Sigmoid colon (tissue), 4 donors: ENCODE measurements at regions not wholly inside any gene's neighbourhood (a gene's known extent, or its start where the extent isn't known, plus 50 kb on each side); places are given as distances from the start of the nearest gene placed in this dataset.

Experiments used
- CTCF ChIP-seq, 4 experiments: fragments of 450-650 bp in 3 of 4; fragments of 200-600 bp in 1 of 4; IDR thresholded peaks; one replicate each; pipeline ENCODE4 v1.5.1; 2016 to 2019; ENCODE audit warnings: antibody characterized with exemption in 4 of 4, mild to moderate bottlenecking in 3 of 4, moderate library complexity in 2 of 4
- POLR2A ChIP-seq, 2 donors: fragments of 450-650 bp; IDR thresholded peaks; one replicate each; pipeline ENCODE4 v1.6.1; 2016; ENCODE audit warnings: antibody characterized with exemption in 2 of 2, mild to moderate bottlenecking in 2 of 2, moderate library complexity in 2 of 2
- POLR2AphosphoS5 ChIP-seq, 4 donors: sonication (generic); formaldehyde crosslinking; IDR thresholded peaks; one replicate each; pipeline ENCODE4 v1.6.1; 2017; ENCODE audit warnings: antibody characterized with exemption in 4 of 4

- TF ChIP-seq CTCF (IDR thresholded peaks at IDR 0.05) (no peak), POLR2A (IDR thresholded peaks at IDR 0.05) (no peak), POLR2AphosphoS5 (IDR thresholded peaks at IDR 0.05) (no peak)
Measured at GRCh38 chr3:25273582-25274171, 154.4 kb upstream of the RARB start.
